22Rv1 (cell line): ENCODE measurements at regions not wholly inside any gene's neighbourhood (a gene's known extent, or its start where the extent isn't known, plus 50 kb on each side); places are given as distances from the start of the nearest gene placed in this dataset.

Experiments
- H3K27ac ChIP-seq: fragments of 450-650 bp; 2 replicates; pipeline ENCODE4 v1.5.1; 2017
- CTCF ChIP-seq: fragments of 450-650 bp; IDR thresholded peaks from 2 replicates; pipeline ENCODE4 v1.5.1; 2017; ENCODE audit warnings: mild to moderate bottlenecking
- ZFX ChIP-seq: fragments of 450-650 bp; IDR thresholded peaks from 2 replicates; pipeline ENCODE4 v1.6.1; 2017; ENCODE audit warnings: antibody characterized with exemption, borderline replicate concordance

- no peak overlapping the region for H3K27ac ChIP-seq
- TF ChIP-seq CTCF (no peak), ZFX (no peak)
Observed at GRCh38 chr20:54361475-54361874, 113.9 kb upstream of the DOK5 start.

GRCh38 chr20:54362283-54362682 lies 113.1 kb upstream of the DOK5 start:
- H3K27ac ChIP-seq: no peak overlapping the region
- no peak for TF ChIP-seq ZFX
- no peak for TF ChIP-seq CTCF

GRCh38 chr20:54364365-54364764 lies 111.0 kb upstream of the DOK5 start:
- TF ChIP-seq CTCF: no peak
- TF ChIP-seq ZFX: no peak

GRCh38 chr20:54364919-54365318 lies 110.5 kb upstream of the DOK5 start:
- no peak for TF ChIP-seq ZFX
- no peak overlapping the region for H3K27ac ChIP-seq

More at GRCh38 chr20:54364365-54364764, 111.0 kb upstream of the DOK5 start:
- H3K27ac ChIP-seq: no peak overlapping the region

GRCh38 chr20:54366669-54367344 lies 108.6 kb upstream of the DOK5 start:
- H3K27ac ChIP-seq: no peak overlapping the region
- TF ChIP-seq CTCF (no peak), ZFX (no peak)

- H3K27ac ChIP-seq: no peak overlapping the region
Observed at GRCh38 chr20:54368570-54368969, 106.8 kb upstream of the DOK5 start.

GRCh38 chr20:54372313-54372712 lies 103.1 kb upstream of the DOK5 start:
- TF ChIP-seq ZFX (no peak), CTCF (no peak)
- no peak overlapping the region for H3K27ac ChIP-seq

More at GRCh38 chr20:54368570-54368969, 106.8 kb upstream of the DOK5 start:
- TF ChIP-seq CTCF (no peak), ZFX (no peak)
